GM19455 (cell line): ENCODE measurements at regions not wholly inside any gene's neighbourhood (a gene's known extent, or its start where the extent isn't known, plus 50 kb on each side); places are given as distances from the start of the nearest gene placed in this dataset.

Experiments
- ATAC-seq: cut with Tn5 transposase; IDR thresholded peaks from one replicate; pipeline ENCODE4 v1.9.1; 2021; ENCODE audit not compliant: unreplicated experiment

DNA sequence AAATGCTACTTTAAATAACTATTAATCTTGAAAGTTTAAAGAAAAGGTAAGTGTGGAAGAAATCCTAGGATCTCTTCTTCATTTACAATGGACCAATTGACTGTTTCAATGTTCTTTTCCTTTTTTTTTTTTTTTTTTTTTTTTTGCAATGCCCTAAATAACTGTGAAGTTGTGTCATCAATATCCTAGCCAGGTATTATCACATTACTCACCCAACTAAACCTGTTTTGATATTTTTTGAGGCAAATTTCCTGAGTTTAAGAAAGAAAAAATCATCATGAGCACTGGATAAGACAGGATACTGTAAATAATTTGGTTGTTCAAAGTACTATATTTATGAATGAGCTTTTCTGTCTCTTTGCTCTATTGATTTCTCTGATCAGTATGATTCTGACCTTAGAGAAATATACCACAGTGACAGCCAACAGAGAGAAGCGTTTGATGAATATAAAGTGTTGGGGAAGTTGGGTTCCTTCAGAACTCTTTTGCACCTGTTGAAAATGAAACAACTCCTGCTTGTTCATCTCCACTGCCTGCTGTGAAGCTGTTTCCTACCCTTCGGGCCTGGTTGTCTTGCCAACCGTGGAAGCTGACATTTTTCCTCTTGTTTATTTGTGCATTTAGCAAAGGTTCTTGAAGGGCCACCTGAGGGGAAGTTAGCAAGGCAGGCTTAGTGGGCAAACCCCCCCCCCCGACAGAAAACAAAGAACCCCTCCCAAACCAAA lies 1220.5 kb upstream of the SLC10A2 start:
- ATAC-seq = no peak

DNA sequence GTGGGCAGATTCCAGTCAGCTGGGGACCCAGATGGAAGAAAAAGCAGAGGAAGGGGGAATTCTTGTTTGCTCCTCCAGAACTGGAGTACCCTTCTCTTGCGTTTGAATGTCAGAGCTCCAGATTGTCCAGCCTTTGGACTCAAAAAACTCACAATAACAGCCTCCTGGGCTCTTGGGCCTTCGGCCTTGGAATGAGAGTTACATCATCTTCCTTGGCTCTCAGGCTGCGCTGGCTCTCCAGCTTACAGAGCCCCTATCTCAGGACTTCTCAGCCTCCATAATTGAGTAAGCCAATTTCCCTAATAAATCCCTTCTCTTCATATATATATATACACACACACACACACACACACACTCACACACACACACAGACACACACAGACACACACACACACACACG lies 1215.7 kb upstream of the SLC10A2 start:
- no peak for ATAC-seq

DNA sequence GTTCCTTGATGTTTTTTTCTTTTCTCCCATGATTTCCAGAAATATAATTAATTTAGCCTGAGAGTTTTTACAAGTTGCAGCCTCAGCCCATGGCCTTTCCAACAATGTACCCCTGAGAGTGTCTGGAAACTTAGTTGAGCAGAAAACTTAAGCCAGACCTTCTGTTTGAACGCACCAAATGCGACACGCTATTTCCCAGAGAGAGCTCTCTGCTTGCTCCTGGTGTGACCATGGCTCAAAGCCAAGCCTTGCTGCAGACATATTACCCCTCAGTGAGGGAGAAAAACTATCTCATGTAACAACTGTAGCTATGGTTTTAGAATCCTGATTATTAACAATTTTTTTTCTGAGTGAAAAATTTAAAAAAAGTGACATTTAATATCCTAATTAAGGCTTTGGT lies 1204.5 kb upstream of the SLC10A2 start:
- no peak for ATAC-seq

DNA sequence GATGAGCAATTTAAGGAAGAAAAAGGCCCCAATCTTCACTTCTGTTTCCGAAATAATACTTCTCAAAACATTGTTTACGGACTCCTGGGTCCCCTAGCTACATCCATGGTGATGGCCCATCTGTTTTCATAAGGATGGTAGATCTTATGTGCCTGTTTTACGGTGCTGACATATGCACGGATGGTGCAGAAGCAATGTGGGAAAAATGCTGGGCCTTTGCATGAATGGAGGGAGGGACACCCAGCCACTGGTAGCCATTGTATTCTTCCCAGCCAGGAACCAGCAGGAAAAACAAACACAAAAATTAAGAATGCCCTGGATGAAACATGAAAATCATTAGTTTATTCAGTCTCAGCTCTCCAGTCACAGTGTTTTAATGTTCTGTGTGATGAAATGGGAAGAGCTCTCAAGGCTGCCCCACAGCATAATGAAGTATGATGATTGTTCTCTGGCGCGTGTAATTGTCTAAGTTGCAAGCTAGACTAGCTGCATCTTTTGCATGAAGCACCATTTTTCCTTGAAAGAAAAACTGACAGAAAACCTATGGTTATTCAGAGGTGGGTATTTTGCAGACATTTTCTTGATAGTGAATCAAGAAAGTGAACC lies 1201.1 kb upstream of the SLC10A2 start:
- ATAC-seq = no peak

DNA sequence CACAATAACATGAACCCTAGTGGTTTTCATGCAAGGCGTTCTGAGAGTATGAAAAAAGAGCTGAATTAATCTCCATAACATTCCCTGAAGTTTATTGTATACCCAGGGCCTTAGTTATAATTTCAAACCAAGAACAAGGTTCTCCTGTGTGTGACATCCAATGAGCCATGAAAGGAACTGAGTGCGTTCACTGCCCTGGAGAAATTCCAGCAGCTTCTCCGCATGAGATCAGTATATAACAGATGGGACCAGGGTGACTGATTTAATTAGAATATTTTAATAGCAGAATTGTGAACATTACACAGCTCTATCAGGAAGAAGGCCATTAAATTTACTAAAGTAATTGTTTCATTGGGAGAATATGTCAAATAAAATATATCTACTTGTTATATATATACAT lies 1190.5 kb upstream of the SLC10A2 start:
- no peak for ATAC-seq

DNA sequence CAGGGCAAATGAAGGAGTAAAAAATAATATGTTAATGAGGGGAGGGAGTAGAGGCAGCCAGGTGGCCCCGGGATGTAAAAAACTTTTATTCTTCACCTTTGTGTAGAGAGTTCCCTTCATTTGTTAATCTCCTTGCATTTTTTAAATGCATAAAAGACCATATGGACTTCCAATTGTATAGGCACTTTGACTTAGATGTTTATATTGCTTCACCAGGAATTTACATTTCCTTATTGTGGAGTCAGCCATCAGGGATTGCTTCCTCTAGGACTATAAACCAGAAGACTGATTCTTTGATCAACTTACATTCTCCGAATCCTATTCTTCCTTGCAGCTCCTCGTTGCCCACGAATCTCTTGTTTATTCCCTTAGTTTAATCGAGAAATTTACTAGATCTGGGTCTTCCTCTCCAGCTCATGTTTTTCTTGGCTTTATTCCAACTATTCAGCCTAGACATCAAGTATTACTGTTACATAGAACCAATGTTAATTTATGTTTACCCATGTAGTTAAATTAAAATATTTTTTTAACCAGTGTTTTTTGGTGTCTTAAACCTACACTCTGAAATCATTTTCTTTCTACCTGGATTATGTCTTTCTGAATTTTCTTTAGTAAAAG lies 1187.0 kb upstream of the SLC10A2 start:
- no peak for ATAC-seq

DNA sequence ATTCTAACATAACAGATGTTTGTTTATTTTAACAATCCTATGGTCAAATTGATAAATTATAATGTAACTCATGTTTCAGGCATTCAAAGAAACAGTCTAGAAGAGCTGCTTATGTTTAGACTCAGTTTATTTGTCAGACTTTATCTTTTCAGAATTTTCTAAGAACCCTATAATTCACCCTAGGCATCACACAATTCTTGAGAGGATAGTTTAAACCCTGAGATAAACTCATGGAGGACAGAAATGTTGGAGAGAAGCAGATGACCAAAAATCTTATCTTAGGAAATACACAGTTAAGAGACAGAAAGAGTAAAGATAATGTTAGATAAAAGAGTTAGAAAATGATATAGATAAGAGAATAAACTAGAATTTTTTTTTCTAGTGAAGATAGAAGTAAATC lies 1185.7 kb upstream of the SLC10A2 start:
- ATAC-seq = no peak

DNA sequence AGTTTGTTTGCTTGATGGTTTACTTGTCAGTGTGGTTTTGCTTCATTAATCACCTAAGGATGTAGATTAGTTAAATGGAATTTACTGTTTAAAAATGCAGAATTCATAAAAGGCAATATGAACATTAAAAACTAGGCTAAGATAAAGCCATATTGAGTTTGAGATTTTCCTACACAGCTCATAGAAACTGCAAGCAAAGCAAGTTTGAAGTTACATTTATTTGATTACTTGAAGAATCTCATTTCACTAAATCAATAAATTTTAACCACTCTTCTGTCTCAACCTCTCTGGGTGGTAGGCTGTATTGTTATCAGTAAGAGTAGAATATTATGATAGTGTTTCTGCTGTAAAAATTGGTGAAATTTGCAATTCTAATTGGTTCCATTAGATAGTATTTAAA lies 1180.7 kb upstream of the SLC10A2 start:
- ATAC-seq = no peak

DNA sequence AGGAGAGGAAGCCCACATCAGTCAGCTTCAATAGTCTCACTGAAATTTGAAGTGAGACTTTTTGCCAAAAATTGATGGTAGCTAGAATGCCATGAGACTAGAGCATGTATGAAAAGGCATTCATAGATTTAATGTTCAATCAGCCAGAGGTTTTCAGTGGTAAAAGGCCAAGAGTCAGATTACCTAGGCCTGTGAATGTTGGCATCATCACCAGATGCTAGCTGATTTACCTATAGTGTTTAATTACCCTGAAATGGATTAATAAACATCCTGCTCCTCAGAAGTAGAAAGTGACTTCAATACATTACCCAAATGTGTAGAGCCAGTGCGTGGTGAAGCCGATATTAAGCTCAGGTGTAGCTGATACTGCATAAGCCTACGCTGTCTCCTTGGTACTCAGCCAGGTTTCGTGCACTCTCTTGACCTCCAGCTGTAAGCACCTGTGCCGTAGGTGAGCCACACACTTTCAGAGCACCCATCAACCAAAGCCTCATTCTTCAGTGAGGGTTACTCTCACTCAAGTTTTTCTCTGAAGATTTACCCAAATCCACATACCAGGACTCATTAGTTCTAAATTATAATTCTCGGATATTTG lies 1140.3 kb upstream of the SLC10A2 start:
- ATAC-seq = no peak

DNA sequence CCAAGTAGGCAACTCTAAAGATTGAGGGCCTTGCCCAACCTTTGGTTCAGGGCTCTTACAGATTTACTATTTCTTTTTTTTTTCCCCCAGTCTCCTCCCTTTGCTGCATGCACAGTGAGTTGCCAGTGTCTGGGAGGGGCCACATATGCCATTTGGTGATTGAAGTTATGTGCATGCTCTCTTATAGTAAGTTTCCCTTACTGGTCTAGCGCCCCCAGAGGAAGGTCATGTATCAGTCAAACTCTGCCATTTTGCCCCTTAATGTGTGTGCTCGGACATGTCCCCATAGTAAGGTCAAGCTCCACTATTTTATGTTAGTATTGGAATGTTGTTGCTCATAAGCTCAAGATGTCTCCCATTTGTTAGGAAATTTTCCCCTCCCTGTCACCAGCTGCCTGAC lies 1138.0 kb upstream of the SLC10A2 start:
- ATAC-seq = no peak

DNA sequence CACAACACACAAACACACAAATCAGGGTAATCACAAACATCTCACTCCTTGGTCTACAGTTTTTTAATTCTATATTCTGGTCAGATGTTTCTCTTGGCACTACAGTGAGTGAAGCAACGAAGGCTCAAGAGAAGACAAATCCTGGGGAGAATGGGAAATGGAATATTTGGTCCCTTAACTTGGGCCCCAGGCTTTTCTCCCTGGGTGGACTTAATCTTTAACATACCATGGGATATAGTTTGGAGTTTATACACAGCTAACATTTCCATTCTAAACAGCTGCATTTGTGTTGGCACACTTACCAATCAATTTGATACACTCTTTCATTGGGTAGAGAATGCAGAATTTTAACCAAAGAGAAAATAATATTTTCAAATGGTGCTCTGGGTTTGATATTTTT lies 1132.6 kb upstream of the SLC10A2 start:
- no peak for ATAC-seq

DNA sequence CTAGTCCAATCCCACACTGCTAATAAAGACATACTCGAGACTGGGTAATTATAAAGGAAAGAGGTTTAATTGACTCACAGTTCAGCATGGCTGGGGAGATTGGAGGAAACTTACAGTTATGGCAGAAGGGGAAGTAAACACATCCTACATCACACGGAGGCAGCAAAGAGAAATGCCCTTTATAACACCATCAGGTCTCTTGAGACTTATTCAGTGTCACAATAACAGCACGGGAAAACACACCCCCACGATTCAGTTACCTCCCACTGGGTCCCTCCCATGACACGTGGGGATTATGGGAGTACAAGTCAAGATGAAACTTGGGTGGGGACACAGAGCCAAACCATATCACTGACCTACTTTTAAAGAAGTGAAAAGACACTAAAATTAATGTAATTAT lies 1130.4 kb upstream of the SLC10A2 start:
- ATAC-seq = no peak

DNA sequence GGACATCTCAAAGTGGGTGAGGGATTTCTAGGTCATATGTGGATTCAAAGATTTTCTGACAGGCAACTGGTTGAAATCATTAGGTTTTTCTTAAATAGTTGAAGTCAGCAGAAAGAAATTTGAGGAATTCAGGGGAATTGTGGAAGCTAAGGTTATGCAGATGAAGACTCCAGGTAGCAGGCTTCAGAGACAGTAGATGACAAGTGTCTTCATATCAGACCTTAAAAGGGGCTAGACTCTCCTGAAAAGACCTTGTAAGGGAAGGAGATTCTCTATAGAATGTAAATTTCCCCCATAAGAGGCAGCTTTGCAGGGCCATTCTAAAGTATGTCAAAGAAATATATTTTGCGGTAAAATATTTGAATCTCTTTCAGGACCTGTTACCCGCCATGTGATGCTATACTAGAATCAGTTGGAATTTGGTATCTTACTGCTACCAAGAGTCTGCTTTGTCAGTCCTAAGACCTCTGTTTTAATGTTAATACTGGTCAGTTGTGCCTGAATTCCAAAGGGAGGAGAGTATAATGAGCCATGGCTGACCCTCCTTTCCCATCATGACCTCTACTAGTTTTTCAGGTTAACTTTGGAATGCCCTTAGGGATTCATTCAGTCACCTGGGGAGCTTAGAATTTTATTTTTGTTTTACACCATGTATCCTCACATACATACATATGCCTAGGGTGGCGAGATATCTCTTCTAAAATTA lies 1115.5 kb upstream of the SLC10A2 start:
- ATAC-seq = no peak

DNA sequence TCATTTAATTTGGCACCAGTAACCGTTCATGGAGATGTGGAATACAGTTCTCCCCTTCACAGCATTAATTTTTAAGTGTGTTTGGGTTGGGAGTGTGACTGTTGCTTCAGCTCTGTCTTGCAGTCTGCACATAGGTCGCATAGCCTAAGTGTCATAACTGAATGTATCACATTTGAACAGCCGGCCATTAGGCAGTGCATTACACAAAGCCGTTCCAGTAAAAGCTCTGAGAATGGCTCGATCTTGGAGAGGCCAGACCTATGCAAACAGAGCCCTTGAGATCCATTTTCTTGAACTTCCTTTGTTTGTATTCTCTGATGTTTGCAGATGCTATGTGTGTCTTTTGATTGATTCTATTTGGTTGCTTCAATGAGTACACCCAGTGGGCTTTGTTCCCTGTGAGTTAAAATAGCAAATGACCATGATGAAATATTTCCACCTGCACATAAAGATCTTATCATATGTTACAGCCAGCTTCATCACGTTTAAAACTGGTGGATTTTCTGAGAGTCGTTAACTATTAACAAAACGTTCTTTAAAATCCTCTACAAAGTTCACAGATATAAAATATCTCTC lies 1104.9 kb upstream of the SLC10A2 start:
- ATAC-seq = no peak

DNA sequence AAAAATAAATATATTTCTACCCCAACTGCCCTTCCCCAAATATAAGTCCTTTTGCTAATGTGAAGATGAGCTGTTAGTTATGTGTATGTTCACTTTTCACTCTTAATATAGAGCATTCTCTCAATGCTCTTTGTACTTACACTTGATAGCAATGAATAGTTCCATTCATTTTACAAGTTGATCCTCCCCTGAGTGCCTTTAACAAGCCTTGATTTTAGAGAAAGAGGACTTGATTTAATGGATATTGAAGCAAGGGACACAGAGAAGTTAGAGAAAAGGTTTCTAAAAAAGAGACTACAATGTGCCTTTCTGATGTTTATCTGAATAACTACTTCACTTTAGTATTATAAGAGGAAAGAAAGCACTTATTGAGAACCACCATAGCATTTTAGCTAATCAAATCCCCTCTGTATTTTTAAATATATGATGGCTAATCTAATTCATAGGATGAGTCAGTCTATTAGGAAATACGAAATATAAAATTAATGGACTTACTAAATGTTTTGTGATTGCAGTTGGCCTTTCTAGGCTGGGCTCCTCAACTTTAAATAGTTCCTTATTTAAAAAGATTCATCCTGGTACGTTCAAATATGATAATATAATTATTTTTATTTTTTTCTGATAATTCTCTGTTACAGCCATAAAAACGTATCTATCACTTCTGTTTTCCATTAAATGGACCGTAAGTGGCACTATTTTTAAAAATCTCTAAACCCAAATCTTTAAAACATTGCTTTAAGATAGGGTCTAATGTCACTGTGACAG lies 1097.8 kb upstream of the SLC10A2 start:
- ATAC-seq = no peak

DNA sequence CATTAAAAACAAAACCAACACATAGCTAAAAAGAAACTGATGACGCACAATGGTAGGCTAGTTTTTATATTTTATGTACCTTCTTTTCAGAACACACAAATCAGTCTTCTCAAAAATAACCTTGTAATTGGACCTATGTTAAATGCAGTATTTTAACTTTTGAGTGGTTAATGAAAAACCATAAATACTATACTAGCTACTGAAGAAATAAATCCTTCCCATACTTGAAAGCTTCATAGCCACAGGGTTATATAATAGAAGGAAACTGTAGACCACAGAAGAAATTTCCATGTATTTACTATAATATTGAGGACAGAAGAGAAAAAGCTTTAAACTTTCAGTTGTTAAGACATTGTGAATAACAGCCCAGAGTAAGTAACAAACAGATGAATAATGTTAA lies 1094.3 kb upstream of the SLC10A2 start:
- ATAC-seq = no peak

DNA sequence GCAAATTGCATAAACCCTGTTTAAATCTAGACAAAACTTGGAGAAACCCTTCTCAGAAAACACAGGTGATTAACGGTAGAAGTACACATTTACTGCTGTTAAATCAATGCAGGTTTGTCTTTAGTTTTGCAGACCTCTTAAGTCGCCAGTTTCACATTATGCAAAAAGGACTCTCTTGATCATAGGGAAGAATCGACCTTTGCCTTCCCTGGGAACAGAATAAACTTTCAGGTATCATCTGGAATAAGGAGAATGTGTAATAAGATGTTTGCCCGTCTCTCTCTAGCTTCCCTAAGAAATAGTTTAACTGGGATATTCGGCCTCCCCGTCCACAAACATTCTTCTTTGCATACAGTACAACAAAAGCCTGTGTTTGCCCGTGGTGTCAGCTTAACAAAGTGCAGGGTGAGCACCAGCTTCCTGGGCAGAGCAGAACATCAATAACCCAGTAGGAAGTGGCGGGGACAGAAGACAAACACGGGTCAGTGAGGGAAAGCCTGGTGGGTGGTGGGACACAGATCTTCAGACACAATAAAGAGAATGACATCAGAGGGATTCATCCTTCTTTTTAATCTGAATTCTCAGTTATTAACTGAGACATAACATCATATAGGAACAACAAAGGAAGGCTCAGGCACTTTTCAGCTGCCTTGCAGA lies 1077.7 kb upstream of the SLC10A2 start:
- ATAC-seq = no peak

DNA sequence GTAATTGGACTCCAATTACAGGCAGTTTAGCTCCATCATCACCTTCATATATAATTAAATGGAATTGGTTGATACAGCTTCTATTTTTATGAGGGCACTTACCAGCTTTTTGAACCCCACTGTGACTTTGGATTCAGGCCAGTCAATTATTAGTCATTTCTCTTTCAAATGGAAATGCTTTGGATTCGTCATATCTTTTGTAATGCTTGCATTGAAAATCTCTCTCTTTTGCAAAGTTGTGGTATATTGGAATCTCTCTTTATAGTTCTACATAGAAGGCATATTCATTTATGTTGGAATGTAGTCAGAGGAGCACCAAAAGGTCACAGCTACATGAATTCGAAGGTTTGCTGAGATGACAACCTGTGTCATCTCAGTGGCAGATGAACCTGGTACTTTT lies 1074.3 kb upstream of the SLC10A2 start:
- ATAC-seq = no peak

DNA sequence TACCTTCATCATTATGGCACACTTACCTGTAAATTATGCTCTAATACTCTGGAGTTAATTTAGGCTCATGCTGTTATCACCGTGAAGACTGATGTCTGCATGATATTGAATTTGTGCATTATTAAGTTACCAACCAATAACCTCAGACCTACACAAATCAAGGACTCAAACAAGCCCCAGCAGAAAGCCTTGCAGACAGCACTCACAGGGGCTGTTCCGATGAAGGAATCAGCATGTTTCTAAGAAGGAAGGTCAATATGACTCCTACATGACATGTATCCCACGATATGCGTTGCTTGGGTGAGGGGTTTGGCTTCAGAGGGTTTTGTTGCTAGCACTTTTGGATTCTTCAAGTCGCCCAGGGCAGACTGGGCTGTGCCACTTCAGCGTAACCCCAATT lies 1071.2 kb upstream of the SLC10A2 start:
- no peak for ATAC-seq

DNA sequence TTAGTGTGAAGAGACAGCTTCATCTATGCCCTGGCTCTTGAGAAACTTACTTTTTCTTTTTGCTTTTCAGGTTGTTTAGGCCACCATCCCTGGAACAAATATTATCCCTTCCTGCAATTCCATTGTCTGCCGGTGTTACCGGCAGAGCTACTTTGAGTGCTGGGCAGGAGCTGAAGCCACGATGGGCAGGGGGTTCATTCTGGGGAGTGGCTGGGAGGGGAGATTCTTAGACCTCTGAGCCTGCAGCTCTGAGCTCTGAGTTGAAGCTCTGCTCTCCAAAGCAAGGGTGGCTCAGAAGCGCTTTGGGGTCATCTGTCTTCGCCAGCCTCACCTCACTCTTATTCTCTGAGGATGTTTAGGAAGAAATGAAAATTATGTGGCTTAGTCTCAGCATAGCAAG lies 1066.6 kb upstream of the SLC10A2 start:
- no peak for ATAC-seq
